Endothelial cell of umbilical vein (primary cell): ENCODE measurements at regions not wholly inside any gene's neighbourhood (a gene's known extent, or its start where the extent isn't known, plus 50 kb on each side); places are given as distances from the start of the nearest gene placed in this dataset.

Experiments
- BruUV-seq: library from RNA; stranded (reverse); fragments of 400-500 nt; replicated peaks from 2 replicates; lab custom pipeline; 2021; lab: Mats Ljungman, UMichigan
- CTCF ChIA-PET: fragments of 300-600, 350-600 bp; sonication (Branson Sonifier 250); formaldehyde crosslinking; loops from one replicate; lab custom pipeline; 2021; ENCODE audit warnings: antibody characterized with exemption, inconsistent platforms; lab: Charles Lee
- POLR2A ChIA-PET: fragments of 300-600, 350-600 bp; sonication (Branson Sonifier 250); formaldehyde crosslinking; loops from one replicate; lab custom pipeline; 2021; ENCODE audit warnings: antibody characterized with exemption, inconsistent platforms; lab: Charles Lee
- DNase-seq: peaks from one replicate; pipeline ENCODE4 v3.0.0-alpha.2; 2011; ENCODE audit warnings: low read depth, low spot score
- FAIRE-seq: peaks from 2 replicates; lab custom pipeline; 2011; peaks lifted over from hg19 to GRCh38; lab: Jason Lieb, UNC
- H2AFZ ChIP-seq: 2 replicates; pipeline ENCODE4 v1.6.0; 2012; ENCODE audit warnings: low read depth, low read length, control low read depth, inconsistent platforms
- H3K27ac ChIP-seq: 2 replicates; pipeline ENCODE4 v1.5.1; 2011; ENCODE audit warnings: low read depth, mild to moderate bottlenecking, control low read depth, low read length, moderate library complexity; ENCODE audit not compliant: insufficient read depth
- H3K27me3 ChIP-seq, 2 experiments: 2 replicates each; pipeline versions ENCODE4 v1.6.0 to v1.6.1; 2011; ENCODE audit warnings: low read length in 2 of 2, mixed read lengths in 1 of 2; ENCODE audit not compliant: control insufficient read depth in 2 of 2, insufficient read depth in 2 of 2
- H3K36me3 ChIP-seq, 2 experiments: 2 replicates in 1 of 2; 3 replicates in 1 of 2; pipeline ENCODE4 v1.5.1; 2011; ENCODE audit warnings: low read length in 2 of 2, mild to moderate bottlenecking in 1 of 2, moderate library complexity in 1 of 2; ENCODE audit not compliant: control insufficient read depth in 2 of 2, insufficient read depth in 2 of 2; ENCODE audit errors: extremely low read depth in 1 of 2
- H3K4me1 ChIP-seq: 3 replicates; pipeline ENCODE4 v1.5.1; 2011; ENCODE audit warnings: mild to moderate bottlenecking, low read length; ENCODE audit not compliant: control insufficient read depth, insufficient read depth; ENCODE audit errors: extremely low read depth
- H3K4me2 ChIP-seq: 2 replicates; pipeline ENCODE4 v1.6.1; 2011; ENCODE audit warnings: low read length, control low read depth, mixed read lengths; ENCODE audit not compliant: insufficient read depth
- H3K4me3 ChIP-seq, 3 experiments: fragments of 200-600 bp in 1 of 3; sonication (generic), shearing (Covaris generic) in 1 of 3; replicated peaks in 1 of 3; 2 replicates each; pipeline ENCODE4 v1.5.1; 2011 to 2016; ENCODE audit warnings: control low read depth in 3 of 3, low read length in 3 of 3, mild to moderate bottlenecking in 2 of 3, inconsistent platforms in 1 of 3, low read depth in 1 of 3, moderate library complexity in 1 of 3; ENCODE audit not compliant: insufficient read depth in 1 of 3
- H3K79me2 ChIP-seq: 2 replicates; pipeline ENCODE4 v1.6.0; 2012; ENCODE audit warnings: low read length, inconsistent platforms; ENCODE audit not compliant: control insufficient read depth, insufficient read depth
- H3K9ac ChIP-seq: replicated peaks from 2 replicates; pipeline ENCODE3; 2011; ENCODE audit warnings: low read length, control low read depth; ENCODE audit not compliant: insufficient read depth; ENCODE audit errors: extremely low read depth
- H3K9me1 ChIP-seq: replicated peaks from 3 replicates; pipeline ENCODE4 v1.6.0; 2011; ENCODE audit warnings: mild to moderate bottlenecking, low read length; ENCODE audit not compliant: control insufficient read depth, insufficient read depth; ENCODE audit errors: extremely low read depth
- H3K9me3 ChIP-seq: replicated peaks from 2 replicates; pipeline ENCODE4 v1.5.1; 2012; ENCODE audit warnings: low read length, inconsistent platforms; ENCODE audit not compliant: control insufficient read depth, insufficient read depth
- H4K20me1 ChIP-seq: replicated peaks from 2 replicates; pipeline ENCODE3; 2011; ENCODE audit warnings: mild to moderate bottlenecking, low read length; ENCODE audit not compliant: control insufficient read depth, insufficient read depth; ENCODE audit errors: extremely low read depth
- EZH2 ChIP-seq: IDR thresholded peaks from 2 replicates; pipeline ENCODE4 v1.6.1; 2012; ENCODE audit warnings: borderline replicate concordance, low read depth, mild to moderate bottlenecking, moderate library complexity, low read length, inconsistent platforms; ENCODE audit not compliant: severe bottlenecking
- FOS ChIP-seq: IDR thresholded peaks from 2 replicates; pipeline ENCODE4 v1.6.1; 2011; ENCODE audit warnings: mild to moderate bottlenecking, low read length, moderate library complexity, borderline replicate concordance; ENCODE audit not compliant: insufficient read depth
- GATA2 ChIP-seq: IDR thresholded peaks from 2 replicates; pipeline ENCODE4 v1.7.0; 2011; ENCODE audit warnings: low read depth, mild to moderate bottlenecking, moderate library complexity, mixed read lengths, low read length; ENCODE audit not compliant: insufficient read length, insufficient read depth
- JUN ChIP-seq: IDR thresholded peaks from 2 replicates; pipeline ENCODE4 v1.6.1; 2011; ENCODE audit warnings: borderline replicate concordance, low read depth; ENCODE audit not compliant: insufficient read length, insufficient read depth
- MYC ChIP-seq: IDR thresholded peaks from one replicate; pipeline ENCODE4 v1.6.1; 2011; ENCODE audit warnings: mild to moderate bottlenecking, low read depth, low read length
- POLR2A ChIP-seq: IDR thresholded peaks from 2 replicates; pipeline ENCODE4 v1.6.1; 2012; ENCODE audit warnings: low read depth, mild to moderate bottlenecking, control low read depth, low read length
- POLR2AphosphoS5 ChIP-seq: IDR thresholded peaks from 2 replicates; pipeline ENCODE4 v1.6.1; 2012; ENCODE audit warnings: low read depth, mild to moderate bottlenecking, control low read depth, low read length, moderate library complexity; ENCODE audit not compliant: insufficient read depth
- dilution Hi-C: fragments of 300-500 bp; cut with MboI; formaldehyde crosslinking; loops from one replicate; pipeline ENCODE4 v1.15.0; 2019; ENCODE audit warnings: low sequenced_read_pairs; ENCODE audit not compliant: extremely low pct_ligation_motif_present
- intact Hi-C: fragments of 100-400 bp; cut with micrococcal nuclease; formaldehyde crosslinking; loops from one replicate; pipeline ENCODE4 v1.10.0; 2022
- TF ChIP-seq, protein P1 (sequence below): IDR thresholded peaks from 2 replicates; pipeline ENCODE4 v1.6.1; 2011; ENCODE audit not compliant: insufficient read depth, insufficient read length
- TF ChIP-seq, protein P2 (sequence below), 2 donors: IDR thresholded peaks; 1 replicate in 1 of 2; 2 replicates in 1 of 2; pipeline ENCODE4 v1.5.1; 2011; ENCODE audit warnings: low read length in 2 of 2, mild to moderate bottlenecking in 2 of 2, moderate library complexity in 2 of 2, control low read depth in 1 of 2, inconsistent platforms in 1 of 2, low read depth in 1 of 2; ENCODE audit not compliant: insufficient read depth in 1 of 2; ENCODE audit errors: extremely low read depth in 1 of 2

DNA sequence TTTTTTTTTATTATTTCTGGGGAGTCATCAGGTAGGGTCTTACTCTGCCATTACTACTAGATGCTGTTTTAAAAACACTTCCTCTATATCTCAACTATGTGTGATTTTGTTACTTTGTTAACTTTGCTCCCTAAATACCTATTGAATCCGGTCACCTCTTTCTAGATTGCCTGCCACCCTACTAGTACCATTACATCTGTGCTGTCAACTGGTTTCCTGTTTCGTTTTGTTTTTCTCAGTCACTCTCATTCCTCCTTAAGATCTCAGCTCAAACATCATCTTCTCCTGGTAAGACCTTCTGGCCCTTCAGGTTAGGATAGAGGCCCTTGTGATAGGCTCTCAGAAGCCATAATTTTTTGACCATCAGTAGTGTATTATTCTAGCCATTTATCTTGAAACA lies 324.2 kb upstream of the ATP10B start:
- TF ChIP-seq POLR2A: no peak
- no peak for TF ChIP-seq JUN
- no peak for TF ChIP-seq MYC
- no peak for TF ChIP-seq FOS
- Histone ChIP-seq H3K9ac (no peak overlapping the region), H2AFZ (no peak overlapping the region), H3K36me3 (no peaks in the 10 kb centered on the region), H3K9me3 (peaks cover 14% of the 10 kb centered on the region), H3K79me2 (no peaks in the 10 kb centered on the region), H3K4me1 (no peaks in the 10 kb centered on the region), H3K4me2 (no peak overlapping the region), H4K20me1 (no peaks in the 10 kb centered on the region), H3K4me3 (no peak overlapping the region), H3K27me3 (no peaks in the 10 kb centered on the region), H3K27ac (no peak overlapping the region), H3K9me1 (no peaks in the 10 kb centered on the region)
- POLR2A ChIA-PET: no interaction called here
- DNase-seq: no peak
- dilution Hi-C loops (no loop called here), intact Hi-C loops (no loop called here)
- no peak for FAIRE-seq
- CTCF ChIA-PET: no interaction called here
- no TSS peak for BruUV-seq

DNA sequence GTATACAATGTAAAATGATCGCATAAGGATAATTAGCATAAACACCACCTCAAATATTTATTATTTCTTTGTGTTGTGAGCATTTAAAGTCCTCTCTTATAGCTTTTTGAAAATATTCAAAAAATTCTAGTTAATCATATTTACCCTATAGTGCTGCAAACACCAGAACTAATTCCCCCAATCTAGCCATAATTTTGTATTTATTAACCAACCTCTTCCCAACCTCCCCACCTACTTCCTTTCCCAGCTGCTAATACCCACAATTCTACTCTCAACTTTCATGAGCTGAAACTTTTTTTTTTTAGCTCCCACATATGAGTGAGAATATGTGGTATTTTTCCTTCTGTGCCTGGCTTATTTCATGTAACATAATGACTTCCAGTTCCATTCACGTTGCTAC lies 317.8 kb upstream of the ATP10B start:
- FAIRE-seq (no peak), DNase-seq (no peak)
- no peak for TF ChIP-seq EZH2
- no peak for TF ChIP-seq MYC
- TF ChIP-seq, protein P1, sequence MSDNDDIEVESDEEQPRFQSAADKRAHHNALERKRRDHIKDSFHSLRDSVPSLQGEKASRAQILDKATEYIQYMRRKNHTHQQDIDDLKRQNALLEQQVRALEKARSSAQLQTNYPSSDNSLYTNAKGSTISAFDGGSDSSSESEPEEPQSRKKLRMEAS: no peak
- TF ChIP-seq GATA2: no peak
- TF ChIP-seq POLR2AphosphoS5: no peak
- TF ChIP-seq, protein P2, sequence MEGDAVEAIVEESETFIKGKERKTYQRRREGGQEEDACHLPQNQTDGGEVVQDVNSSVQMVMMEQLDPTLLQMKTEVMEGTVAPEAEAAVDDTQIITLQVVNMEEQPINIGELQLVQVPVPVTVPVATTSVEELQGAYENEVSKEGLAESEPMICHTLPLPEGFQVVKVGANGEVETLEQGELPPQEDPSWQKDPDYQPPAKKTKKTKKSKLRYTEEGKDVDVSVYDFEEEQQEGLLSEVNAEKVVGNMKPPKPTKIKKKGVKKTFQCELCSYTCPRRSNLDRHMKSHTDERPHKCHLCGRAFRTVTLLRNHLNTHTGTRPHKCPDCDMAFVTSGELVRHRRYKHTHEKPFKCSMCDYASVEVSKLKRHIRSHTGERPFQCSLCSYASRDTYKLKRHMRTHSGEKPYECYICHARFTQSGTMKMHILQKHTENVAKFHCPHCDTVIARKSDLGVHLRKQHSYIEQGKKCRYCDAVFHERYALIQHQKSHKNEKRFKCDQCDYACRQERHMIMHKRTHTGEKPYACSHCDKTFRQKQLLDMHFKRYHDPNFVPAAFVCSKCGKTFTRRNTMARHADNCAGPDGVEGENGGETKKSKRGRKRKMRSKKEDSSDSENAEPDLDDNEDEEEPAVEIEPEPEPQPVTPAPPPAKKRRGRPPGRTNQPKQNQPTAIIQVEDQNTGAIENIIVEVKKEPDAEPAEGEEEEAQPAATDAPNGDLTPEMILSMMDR (IDR thresholded peaks at IDR 0.05; ENCODE audit: extremely low read depth in 1 of 2, insufficient read depth in 1 of 2, low read depth in 1 of 2, low read length in 2 of 2): no peak
- dilution Hi-C loops: no loop called here
- Histone ChIP-seq H4K20me1 (no peaks in the 10 kb centered on the region), H3K79me2 (no peaks in the 10 kb centered on the region), H3K9me1 (no peaks in the 10 kb centered on the region), H3K9ac (no peak overlapping the region), H3K4me1 (no peaks in the 10 kb centered on the region), H3K4me3 (no peak overlapping the region), H3K4me2 (no peak overlapping the region), H3K36me3 (no peaks in the 10 kb centered on the region), H2AFZ (no peak overlapping the region), H3K9me3 (peaks cover 2% of the 10 kb centered on the region), H3K27ac (no peak overlapping the region), H3K27me3 (no peaks in the 10 kb centered on the region)
- no TSS peak for BruUV-seq
- ChIA-PET CTCF (no interaction called here), POLR2A (no interaction called here)
- intact Hi-C loops: no loop called here
